GM13977 (cell line): ENCODE measurements at regions not wholly inside any gene's neighbourhood (a gene's known extent, or its start where the extent isn't known, plus 50 kb on each side); places are given as distances from the start of the nearest gene placed in this dataset.

ENCODE experiments used
- DNase-seq: peaks from one replicate; pipeline ENCODE4 v3.0.0; 2012; ENCODE audit warnings: low spot score
- CTCF ChIP-seq: IDR thresholded peaks from 2 replicates; pipeline ENCODE4 v1.5.1; 2012; ENCODE audit warnings: mild to moderate bottlenecking, control low read depth; ENCODE audit not compliant: insufficient read depth; ENCODE audit errors: extremely low read depth, missing control alignments
- in situ Hi-C: fragments of 300-500 bp; cut with MboI; formaldehyde crosslinking; loops from one replicate; pipeline ENCODE4 v1.12.0; 2022; ENCODE audit warnings: low sequenced_read_pairs, low pct_unique_long_range_greater_than_20kb, mixed read lengths, inconsistent platforms; ENCODE audit not compliant: unreplicated experiment

- DNase-seq = no peak
- in situ Hi-C loops = no loop called here
- TF ChIP-seq CTCF = no peak
Measured at GRCh38 chr10:131685576-131685975, 215.2 kb upstream of the PPP2R2D start.

- no peak for DNase-seq
- in situ Hi-C loops = no loop called here
- TF ChIP-seq CTCF = no peak
Measured at GRCh38 chr10:131686781-131687420, 213.9 kb upstream of the PPP2R2D start.

- no peak for DNase-seq
- TF ChIP-seq CTCF = no peak
- in situ Hi-C loops = no loop called here
Measured at GRCh38 chr10:131688304-131688703, 212.5 kb upstream of the PPP2R2D start.

- TF ChIP-seq CTCF = no peak
- DNase-seq = no peak
- in situ Hi-C loops = no loop called here
Measured at GRCh38 chr10:131689016-131689415, 211.8 kb upstream of the PPP2R2D start.

GRCh38 chr10:131689486-131689885 lies 211.3 kb upstream of the PPP2R2D start:
- in situ Hi-C loops = no loop called here
- DNase-seq = no peak
- TF ChIP-seq CTCF = no peak

- in situ Hi-C loops = no loop called here
- no peak for TF ChIP-seq CTCF
Measured at GRCh38 chr10:131689954-131690757, 210.7 kb upstream of the PPP2R2D start.

More at GRCh38 chr10:131689954-131690757, 210.7 kb upstream of the PPP2R2D start:
- no peak for DNase-seq
